Activated CD4-positive, alpha-beta memory T cell treated with anti-CD3 and anti-CD28 coated beads, Interleukin-2, amount 10 ng/mL, durations not matched to agents 7 days and 5 days (primary cell): ENCODE measurements at regions not wholly inside any gene's neighbourhood (a gene's known extent, or its start where the extent isn't known, plus 50 kb on each side); places are given as distances from the start of the nearest gene placed in this dataset.
"Not testable (repeated sequence)": the region's sequence is repeated elsewhere in the genome, so short reads cannot be mapped to it uniquely, and the experiment has no call there.

ENCODE experiments used
- CTCF ChIA-PET: fragments of 350-600 bp; sonication (Branson Sonifier 250); formaldehyde crosslinking; loops from one replicate; lab custom pipeline; 2021; ENCODE audit warnings: antibody characterized with exemption, inconsistent platforms; lab: Charles Lee
- POLR2A ChIA-PET: fragments of 350-600 bp; sonication (Branson Sonifier 250); formaldehyde crosslinking; loops from one replicate; lab custom pipeline; 2021; ENCODE audit warnings: antibody characterized with exemption; lab: Charles Lee
- DNase-seq: peaks from one replicate; pipeline ENCODE4 v3.0.0-alpha.2; 2020
- H3K27ac Mint-ChIP-seq: one replicate; pipeline ENCODE4 v1.8.0; 2021; ENCODE audit warnings: mild to moderate bottlenecking, mixed read lengths
- H3K27me3 Mint-ChIP-seq: one replicate; pipeline ENCODE4 v1.8.0; 2021; ENCODE audit warnings: mixed read lengths
- H3K36me3 Mint-ChIP-seq: one replicate; pipeline ENCODE4 v1.8.0; 2021; ENCODE audit warnings: low read depth, mixed read lengths
- H3K4me1 Mint-ChIP-seq: one replicate; pipeline ENCODE4 v1.8.0; 2021; ENCODE audit warnings: mixed read lengths
- H3K4me3 Mint-ChIP-seq: one replicate; pipeline ENCODE4 v1.8.0; 2021; ENCODE audit warnings: mild to moderate bottlenecking, mixed read lengths
- H3K9me3 Mint-ChIP-seq: one replicate; pipeline ENCODE4 v1.8.0; 2021; ENCODE audit warnings: mixed read lengths

DNA sequence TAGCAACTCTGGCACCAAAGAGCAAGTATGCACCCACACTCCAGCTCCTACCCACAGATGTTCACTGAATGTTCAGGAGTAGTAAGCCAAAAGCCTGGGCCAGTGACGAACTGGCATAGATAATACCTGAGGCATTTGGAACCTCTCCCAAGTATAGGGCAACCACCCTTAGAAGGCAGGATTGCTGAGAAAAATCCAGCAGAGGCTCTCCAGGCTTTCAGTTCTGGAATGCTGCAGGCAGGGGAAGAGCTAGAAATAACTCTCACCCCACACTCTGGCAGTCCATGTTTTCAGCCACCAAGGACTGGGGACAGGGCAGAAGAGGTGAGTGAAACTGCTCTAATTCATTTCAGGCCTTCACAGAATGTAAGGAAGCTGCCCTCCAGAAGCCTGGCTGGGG, 90.3 kb downstream of the SYT15B start:
- H3K27me3 Mint-ChIP-seq, H3K27ac Mint-ChIP-seq, H3K4me3 Mint-ChIP-seq, DNase-seq, H3K9me3 Mint-ChIP-seq, H3K36me3 Mint-ChIP-seq, CTCF ChIA-PET, POLR2A ChIA-PET, H3K4me1 Mint-ChIP-seq: not testable (repeated sequence)

DNA sequence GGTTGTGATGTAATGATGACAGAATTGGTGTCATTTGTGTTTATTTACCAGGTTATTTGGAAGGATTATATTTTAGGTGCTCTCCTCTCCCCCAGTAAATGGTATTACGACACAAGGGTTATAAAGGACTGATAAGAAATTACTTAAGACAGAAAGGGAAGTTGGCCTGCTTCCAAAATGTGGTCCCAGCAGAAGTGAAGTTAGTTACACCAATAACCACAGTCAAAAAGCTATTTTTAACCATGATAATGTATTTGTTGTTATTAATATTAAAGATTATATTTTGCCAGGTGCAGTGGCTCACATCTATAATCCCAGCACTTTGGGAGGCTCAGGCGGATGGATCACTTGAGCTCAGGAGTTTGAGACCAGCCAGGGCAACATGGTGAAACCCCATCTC, 92.5 kb downstream of the SYT15B start:
- H3K9me3 Mint-ChIP-seq, CTCF ChIA-PET, H3K27ac Mint-ChIP-seq, POLR2A ChIA-PET, H3K36me3 Mint-ChIP-seq, H3K4me1 Mint-ChIP-seq, H3K4me3 Mint-ChIP-seq, DNase-seq: not testable (repeated sequence)
- peaks cover 10% of the 10 kb centered on the region for H3K27me3 Mint-ChIP-seq

DNA sequence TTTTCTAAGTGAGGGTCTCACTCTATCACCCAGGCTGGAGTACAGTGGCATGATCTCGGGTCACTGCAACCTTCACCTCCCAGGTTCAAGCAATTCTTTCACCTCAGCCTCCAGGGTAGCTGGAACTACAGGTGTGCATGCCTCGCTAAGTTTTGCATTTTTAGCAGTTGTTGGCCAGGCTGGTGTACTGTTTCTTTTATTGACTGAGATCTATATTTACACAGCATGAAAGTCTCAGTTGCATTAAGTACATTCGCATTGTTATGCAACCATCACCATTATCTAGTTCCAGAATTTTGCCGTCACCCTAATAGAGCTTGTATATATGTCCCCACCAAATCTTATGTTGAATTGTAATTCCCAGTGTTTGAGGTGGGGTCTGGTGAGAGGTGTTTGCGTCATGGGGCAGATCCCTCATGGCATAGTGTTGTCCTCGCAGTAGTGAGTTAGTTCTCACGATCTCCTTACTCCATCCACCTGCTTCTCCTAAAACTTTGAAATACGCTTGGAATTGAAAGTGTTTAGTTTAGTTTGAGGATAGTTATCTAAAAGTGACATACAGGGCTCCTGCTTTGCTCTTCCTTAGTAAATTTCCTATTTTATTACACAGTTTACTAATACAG, 101.3 kb downstream of the SYT15B start:
- H3K9me3 Mint-ChIP-seq, CTCF ChIA-PET, H3K27ac Mint-ChIP-seq, H3K36me3 Mint-ChIP-seq, H3K27me3 Mint-ChIP-seq, H3K4me1 Mint-ChIP-seq, DNase-seq, H3K4me3 Mint-ChIP-seq, POLR2A ChIA-PET: not testable (repeated sequence)

DNA sequence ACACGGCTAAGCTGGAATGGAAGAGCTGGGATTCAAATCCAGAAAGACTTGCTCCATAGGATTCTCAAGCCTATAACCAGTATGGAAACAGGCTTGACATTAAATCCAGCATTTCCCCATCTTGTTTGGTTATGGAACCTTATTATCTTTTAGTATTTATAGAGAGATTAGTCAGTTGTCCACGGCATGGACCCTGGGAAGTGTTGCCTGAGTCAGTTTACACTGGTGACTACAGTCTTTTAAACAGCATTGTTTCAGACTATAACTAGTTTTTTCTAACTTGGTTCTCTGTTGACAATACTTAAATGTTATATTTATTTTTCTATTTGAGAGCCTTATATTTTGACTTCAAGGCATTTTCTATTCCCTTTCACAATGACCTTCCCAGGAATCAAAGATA, 106.7 kb downstream of the SYT15B start:
- H3K9me3 Mint-ChIP-seq, DNase-seq, H3K4me1 Mint-ChIP-seq, H3K27ac Mint-ChIP-seq, H3K4me3 Mint-ChIP-seq, CTCF ChIA-PET, POLR2A ChIA-PET, H3K27me3 Mint-ChIP-seq, H3K36me3 Mint-ChIP-seq: not testable (repeated sequence)

DNA sequence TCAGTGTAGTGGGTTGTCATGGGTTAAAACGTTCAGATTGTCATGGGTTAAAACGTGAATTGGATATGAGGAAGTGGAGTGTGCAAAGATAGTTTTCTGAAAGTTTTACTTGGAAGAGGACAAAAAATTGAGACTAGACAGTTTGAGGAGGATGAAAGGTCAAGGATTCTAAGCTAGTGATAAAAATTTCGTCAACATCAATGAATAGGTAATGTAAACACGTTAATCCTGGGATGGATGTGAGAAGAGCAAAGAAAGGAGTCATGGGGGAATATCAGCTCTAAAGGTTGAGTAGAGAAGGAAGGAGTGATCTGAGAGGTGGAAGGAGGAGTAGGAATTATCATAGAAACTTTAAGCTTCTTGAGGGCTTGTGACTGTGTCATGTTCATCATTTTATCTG, 109.2 kb downstream of the SYT15B start:
- not testable (repeated sequence) for H3K36me3 Mint-ChIP-seq

DNA sequence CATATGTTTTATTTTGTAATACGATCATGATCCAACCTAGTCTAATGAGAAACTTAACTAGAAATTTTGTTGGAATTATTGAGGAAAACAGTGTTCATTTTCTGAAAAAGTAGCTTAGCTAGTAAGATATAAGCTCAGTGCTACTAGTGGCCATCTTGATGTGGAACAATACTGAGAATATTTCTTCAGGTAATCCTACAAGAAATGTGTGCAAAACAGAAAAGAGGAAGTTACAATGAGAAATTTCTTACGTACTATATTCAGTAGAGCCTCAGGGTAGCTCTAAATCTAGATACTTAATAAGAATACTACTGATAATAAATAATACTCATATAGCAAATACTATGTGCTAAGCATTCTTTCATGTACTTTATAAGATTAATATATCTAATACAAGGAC, 114.8 kb downstream of the SYT15B start:
- CTCF ChIA-PET, H3K27me3 Mint-ChIP-seq, H3K4me1 Mint-ChIP-seq, H3K27ac Mint-ChIP-seq, POLR2A ChIA-PET, H3K4me3 Mint-ChIP-seq, H3K9me3 Mint-ChIP-seq, H3K36me3 Mint-ChIP-seq, DNase-seq: not testable (repeated sequence)

More for the DNA sequence above, 109.2 kb downstream of the SYT15B start:
- H3K27me3 Mint-ChIP-seq, POLR2A ChIA-PET, CTCF ChIA-PET, H3K4me3 Mint-ChIP-seq, H3K9me3 Mint-ChIP-seq, DNase-seq, H3K4me1 Mint-ChIP-seq, H3K27ac Mint-ChIP-seq: not testable (repeated sequence)

DNA sequence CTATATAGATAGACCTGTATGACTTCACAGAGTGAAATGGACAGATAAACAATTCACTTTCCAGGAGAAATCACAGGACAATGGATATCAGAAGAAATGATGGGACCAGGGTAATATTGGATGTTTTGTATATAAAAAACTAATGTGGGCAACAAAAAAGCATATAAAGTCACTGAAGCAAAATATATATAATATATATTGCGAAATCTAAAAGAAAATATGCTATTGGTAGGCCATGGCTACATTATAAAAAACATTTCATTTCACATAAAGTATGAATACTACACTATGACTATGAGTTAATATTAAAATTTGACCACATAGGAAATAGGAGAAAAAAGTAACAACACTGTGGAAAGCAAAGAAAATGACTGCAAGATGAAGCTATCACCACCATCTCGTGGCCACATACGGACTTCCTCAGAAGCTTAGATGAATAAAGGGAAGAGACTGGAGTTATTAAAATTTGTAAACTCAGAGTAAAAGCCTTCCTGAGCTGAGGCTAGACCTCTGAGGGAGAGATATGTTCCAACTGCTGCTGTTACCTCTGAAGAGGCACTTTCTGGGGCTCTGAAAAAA, 115.8 kb downstream of the SYT15B start:
- H3K36me3 Mint-ChIP-seq, H3K4me3 Mint-ChIP-seq, H3K27ac Mint-ChIP-seq, DNase-seq, POLR2A ChIA-PET, H3K9me3 Mint-ChIP-seq, H3K27me3 Mint-ChIP-seq, H3K4me1 Mint-ChIP-seq, CTCF ChIA-PET: not testable (repeated sequence)

DNA sequence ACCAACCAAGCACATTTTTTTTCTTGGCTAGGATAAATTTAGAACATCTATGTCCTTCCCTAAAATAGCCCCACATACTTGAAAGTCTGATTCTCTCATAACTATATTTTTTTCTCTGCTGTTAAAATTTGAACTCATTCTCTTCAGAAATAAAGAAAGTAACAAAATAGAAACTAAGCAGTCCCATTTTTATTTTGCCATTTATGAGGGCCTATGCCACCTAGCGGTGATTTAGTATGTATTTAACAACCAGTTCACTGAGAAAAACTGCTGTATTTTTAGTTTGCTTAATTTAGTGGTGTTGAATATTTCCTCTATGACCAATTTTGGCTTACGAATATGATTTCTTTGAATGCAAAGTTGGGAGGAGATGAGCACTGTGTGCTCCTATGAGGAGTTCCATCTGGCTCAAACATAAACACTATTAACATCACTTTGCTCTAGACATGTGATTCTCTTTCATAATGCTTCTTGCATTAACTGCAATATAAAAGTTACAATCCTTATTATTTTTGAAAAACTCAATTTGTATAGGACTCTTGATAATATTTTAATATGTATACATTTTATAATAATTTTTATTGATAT, 116.6 kb downstream of the SYT15B start:
- H3K36me3 Mint-ChIP-seq, POLR2A ChIA-PET, H3K9me3 Mint-ChIP-seq, DNase-seq, H3K4me3 Mint-ChIP-seq, CTCF ChIA-PET, H3K27ac Mint-ChIP-seq, H3K27me3 Mint-ChIP-seq, H3K4me1 Mint-ChIP-seq: not testable (repeated sequence)

DNA sequence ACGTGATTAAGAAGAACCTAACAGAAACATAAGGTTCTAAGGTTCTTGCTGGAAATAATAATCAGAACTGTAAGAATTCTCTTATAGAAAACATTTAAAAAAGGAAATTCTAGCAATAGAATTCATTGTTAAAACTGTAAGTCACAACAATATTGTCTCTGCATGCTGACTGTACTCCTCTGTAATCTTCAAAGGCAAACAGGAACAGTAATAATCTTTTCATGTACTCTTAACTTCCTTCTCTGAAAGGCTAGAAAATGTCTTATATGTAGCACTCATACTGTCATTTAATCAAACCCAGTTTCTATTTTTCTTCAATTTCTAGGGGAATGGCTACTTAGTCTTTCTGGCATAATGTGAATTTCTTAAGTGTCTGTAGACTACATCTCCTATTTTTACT, 103.5 kb upstream of the AGAP9 start:
- CTCF ChIA-PET, H3K36me3 Mint-ChIP-seq, H3K27ac Mint-ChIP-seq, H3K27me3 Mint-ChIP-seq, H3K9me3 Mint-ChIP-seq, DNase-seq, POLR2A ChIA-PET, H3K4me3 Mint-ChIP-seq, H3K4me1 Mint-ChIP-seq: not testable (repeated sequence)

DNA sequence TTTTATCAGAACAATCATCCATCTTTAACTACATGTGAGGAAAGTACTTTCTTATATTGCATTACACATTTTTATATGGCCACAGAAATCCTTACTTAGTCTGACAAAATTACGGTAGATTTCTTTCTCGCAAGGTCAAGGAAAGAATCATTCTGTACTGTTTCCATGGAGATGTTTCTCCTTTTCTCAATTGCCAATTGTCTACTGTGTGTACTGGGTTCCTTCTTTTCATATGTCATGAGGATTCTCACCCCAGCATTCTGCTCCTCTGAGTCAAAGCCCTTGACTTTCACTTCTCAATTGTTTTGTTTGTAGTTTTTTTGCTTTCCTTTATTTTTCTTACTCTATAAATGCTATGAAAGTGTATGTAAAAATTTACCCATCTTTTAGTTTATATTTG, 99.3 kb upstream of the AGAP9 start:
- H3K9me3 Mint-ChIP-seq, H3K27me3 Mint-ChIP-seq, H3K4me1 Mint-ChIP-seq, CTCF ChIA-PET, H3K27ac Mint-ChIP-seq, POLR2A ChIA-PET, H3K36me3 Mint-ChIP-seq, DNase-seq, H3K4me3 Mint-ChIP-seq: not testable (repeated sequence)

DNA sequence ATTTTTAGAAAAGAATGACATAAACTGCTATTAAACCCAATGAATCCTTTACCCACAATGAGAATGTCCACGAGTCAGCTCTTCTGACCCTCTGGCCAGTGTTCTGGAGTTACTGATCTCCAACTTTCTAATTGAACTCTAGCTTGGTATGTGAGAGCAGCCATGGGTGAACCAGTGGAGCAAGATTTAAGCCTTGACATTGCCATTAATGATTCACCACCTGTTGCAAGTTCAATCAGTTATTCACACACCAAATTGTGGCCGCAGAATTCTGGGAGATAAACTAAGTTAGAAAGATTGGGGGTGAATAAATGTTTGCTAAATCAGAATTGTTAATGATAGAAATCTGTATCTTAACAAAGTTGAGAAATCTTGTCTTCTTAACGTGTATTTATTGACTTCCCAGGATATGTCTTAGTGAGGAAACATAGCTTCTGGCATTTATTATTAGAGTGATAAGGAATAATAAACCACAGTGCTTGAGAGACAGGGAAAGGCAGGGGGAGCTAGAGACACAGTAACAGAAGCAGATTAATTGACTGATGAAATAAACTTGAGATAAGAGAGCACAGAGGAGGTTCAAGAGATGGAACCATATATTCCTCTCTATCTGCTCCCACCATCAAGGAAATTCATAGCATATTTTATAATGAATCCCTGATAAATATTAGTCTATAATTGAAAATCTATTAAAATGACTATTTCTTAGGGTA, 96.0 kb upstream of the AGAP9 start:
- H3K27me3 Mint-ChIP-seq, H3K4me1 Mint-ChIP-seq, H3K4me3 Mint-ChIP-seq, H3K36me3 Mint-ChIP-seq, H3K9me3 Mint-ChIP-seq, CTCF ChIA-PET, H3K27ac Mint-ChIP-seq, POLR2A ChIA-PET, DNase-seq: not testable (repeated sequence)

DNA sequence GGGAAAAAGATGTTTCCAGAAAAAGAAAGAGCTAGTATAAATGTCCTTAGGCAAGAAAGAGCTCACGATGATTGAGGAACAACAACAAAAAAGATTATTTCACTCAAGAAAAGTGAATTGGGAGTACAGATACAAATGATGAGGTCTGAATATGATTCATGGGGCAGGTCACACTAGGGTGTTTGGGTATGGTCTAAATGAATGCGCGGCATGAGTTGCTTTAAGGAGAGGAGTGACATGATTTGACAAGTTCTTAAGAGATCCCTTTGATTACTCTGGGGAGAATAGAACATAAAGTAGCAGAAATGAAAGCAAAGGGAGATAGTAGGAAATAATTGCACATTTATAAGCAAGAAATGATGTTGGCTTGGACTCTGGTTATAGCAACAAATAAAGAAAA, 85.9 kb upstream of the AGAP9 start:
- H3K4me3 Mint-ChIP-seq, CTCF ChIA-PET, H3K36me3 Mint-ChIP-seq, H3K27ac Mint-ChIP-seq, DNase-seq, H3K4me1 Mint-ChIP-seq, POLR2A ChIA-PET, H3K27me3 Mint-ChIP-seq, H3K9me3 Mint-ChIP-seq: not testable (repeated sequence)

DNA sequence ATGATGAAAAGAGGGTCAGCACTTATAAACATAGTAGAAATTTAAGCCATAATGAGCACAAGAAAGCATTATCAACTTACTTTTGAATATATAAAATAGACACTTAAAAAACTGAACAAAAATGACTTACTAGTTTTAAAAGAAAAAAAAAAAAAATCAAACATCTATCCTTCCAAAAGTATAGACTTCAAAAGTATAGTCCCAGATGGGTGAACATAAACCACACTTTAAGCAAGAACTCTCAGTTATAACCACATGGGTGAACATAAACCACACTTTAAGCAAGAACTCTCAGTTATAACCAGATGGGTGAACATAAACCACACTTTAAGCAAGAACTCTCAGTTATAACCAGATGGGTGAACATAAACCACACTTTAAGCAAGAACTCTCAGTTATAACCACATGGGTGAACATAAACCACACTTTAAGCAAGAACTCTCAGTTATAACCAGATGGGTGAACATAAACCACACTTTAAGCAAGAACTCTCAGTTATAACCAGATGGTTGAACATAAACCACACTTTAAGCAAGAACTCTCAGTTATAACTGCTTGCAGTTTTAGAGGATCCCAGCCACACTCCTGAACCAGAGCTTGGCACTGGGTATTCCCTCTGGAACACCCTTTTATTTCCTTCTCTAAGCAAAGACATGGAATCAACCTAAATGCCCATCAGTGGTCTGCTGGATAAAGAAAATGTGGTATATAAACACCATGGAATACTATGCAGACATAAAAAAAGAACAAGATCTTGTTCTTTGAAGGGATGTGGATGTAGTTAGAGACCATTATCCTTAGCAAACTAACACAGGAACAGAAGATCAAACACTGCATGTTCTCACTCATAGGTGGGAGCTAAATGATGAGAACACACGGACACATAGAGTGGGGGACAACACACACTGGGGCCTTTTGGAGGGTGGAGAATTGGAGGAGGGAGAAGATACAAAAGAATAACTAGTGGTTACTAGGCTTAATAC, 82.6 kb upstream of the AGAP9 start:
- CTCF ChIA-PET: not testable (repeated sequence)

More for the DNA sequence above, 82.6 kb upstream of the AGAP9 start:
- H3K27me3 Mint-ChIP-seq, H3K27ac Mint-ChIP-seq, H3K36me3 Mint-ChIP-seq, H3K9me3 Mint-ChIP-seq, DNase-seq, H3K4me3 Mint-ChIP-seq, POLR2A ChIA-PET, H3K4me1 Mint-ChIP-seq: not testable (repeated sequence)
